ENCODE measurements at regions not wholly inside any gene's neighbourhood (a gene's known extent, or its start where the extent isn't known, plus 50 kb on each side); places are given as distances from the start of the nearest gene placed in this dataset.

GRCh38 chr9:2565676-2566340 is 55.8 kb upstream of the VLDLR start:
- Histone ChIP-seq H3K4me2 (ENCODE audit: low read depth, low read length) (no peak overlapping the region), H3K9me3 (ENCODE audit: control insufficient read depth, insufficient read depth, low read length) (no peaks in the 10 kb centered on the region), H3K27ac (ENCODE audit: insufficient read depth, low read length) (no peak overlapping the region), H2AFZ (replicated peaks; ENCODE audit: low read length, poor library complexity) (no peak overlapping the region), H2BK15ac (ENCODE audit: low read depth, low read length) (no peak overlapping the region), H3K18ac (ENCODE audit: low read depth, low read length) (no peak overlapping the region), H3K14ac (replicated peaks; ENCODE audit: low read depth, low read length) (no peak overlapping the region), H4K20me1 (ENCODE audit: insufficient read depth, low read length) (no peaks in the 10 kb centered on the region), H3K9me1 (ENCODE audit: insufficient read depth, low read length) (peaks cover 3% of the 10 kb centered on the region; the same call in 1 of the 2 replicates), H3K27me3 (ENCODE audit: control insufficient read depth, insufficient read depth, low read length) (no peaks in the 10 kb centered on the region), H2BK20ac (ENCODE audit: low read depth, low read length) (no peak overlapping the region), H3K4me3 (ENCODE audit: insufficient read depth, low read depth, low read length) (no peak overlapping the region), H3K4me1 (ENCODE audit: control insufficient read depth, insufficient read depth, low read length) (peaks cover 3% of the 10 kb centered on the region), H3K4ac (ENCODE audit: low read depth, low read length) (no peak overlapping the region), H2AK9ac (replicated peaks; ENCODE audit: low read depth, low read length, poor library complexity) (no peak overlapping the region), H3K9ac (ENCODE audit: low read depth, low read length) (no peak overlapping the region), H3K23ac (ENCODE audit: low read depth, low read length) (no peak overlapping the region), H2BK120ac (ENCODE audit: low read depth, low read length) (no peak overlapping the region), H3K79me1 (ENCODE audit: low read depth in 1 of 2, low read length in 2 of 2) (no peaks in the 10 kb centered on the region), H4K8ac (ENCODE audit: low read depth in 2 of 2, low read length in 2 of 2) (no peak overlapping the region), H2BK5ac (ENCODE audit: low read depth, low read length, poor library complexity, severe bottlenecking) (no peak overlapping the region), H2AK5ac (ENCODE audit: low read depth, low read length) (no peak overlapping the region), H3K36me3 (ENCODE audit: control insufficient read depth, insufficient read depth, low read length) (no peaks in the 10 kb centered on the region), H3K56ac (ENCODE audit: extremely low read depth, insufficient read depth, low read length) (no peak overlapping the region), H4K5ac (ENCODE audit: low read depth, low read length) (no peak overlapping the region), H4K91ac (ENCODE audit: insufficient read depth, low read depth, low read length) (no peak overlapping the region)
- CTCF ChIA-PET = no interaction called here
- WGBS, 2 experiments (ENCODE audit: extremely low coverage in 2 of 2, insufficient read length in 1 of 2) = no CpG with 5 or more reads among the region's 6 CpGs
- in situ Hi-C loops (cut with MboI; ENCODE audit: low sequenced_read_pairs) (no loop called here), intact Hi-C loops (cut with micrococcal nuclease) (no loop called here), dilution Hi-C loops (cut with HindIII; ENCODE audit: low sequenced_read_pairs, unreplicated experiment) (no loop called here)
- TF ChIP-seq CEBPB (IDR thresholded peaks at IDR 0.05; ENCODE audit: low read depth, low read length) (no peak), USF2 (IDR thresholded peaks at IDR 0.05; ENCODE audit: low read depth, low read length) (no peak), RCOR1 (IDR thresholded peaks at IDR 0.05; ENCODE audit: insufficient replicate concordance, low read length) (no peak), CTCF (conservative IDR thresholded peaks at IDR 0.05; ENCODE audit: low read depth, low read length) (no peak), RAD21 (IDR thresholded peaks at IDR 0.05; ENCODE audit: low read length) (no peak), POLR2A (IDR thresholded peaks at IDR 0.05; ENCODE audit: low read depth, low read length) (no peak), ELK1 (IDR thresholded peaks at IDR 0.05; ENCODE audit: borderline replicate concordance, low read depth, low read length) (no peak)
- ATAC-seq (ENCODE audit: low read depth) (no peak), DNase-seq (no peak)
- POLR2A ChIA-PET (ENCODE audit: unreplicated experiment) = no interaction called here
- BruUV-seq (replicated peaks) = no TSS peak

All from IMR-90 (cell line).